Fibroblast of lung (primary cell): ENCODE measurements at regions not wholly inside any gene's neighbourhood (a gene's known extent, or its start where the extent isn't known, plus 50 kb on each side); places are given as distances from the start of the nearest gene placed in this dataset.

Experiments
- CTCF ChIP-seq, 2 donors: IDR thresholded peaks in 1 of 2; conservative IDR thresholded peaks in 1 of 2; 1 replicate in 1 of 2; 2 replicates in 1 of 2; pipeline ENCODE4 v1.5.1; 2011 to 2012; ENCODE audit warnings: low read length in 2 of 2, control low read depth in 1 of 2, inconsistent platforms in 1 of 2, low read depth in 1 of 2, mild to moderate bottlenecking in 1 of 2
- EZH2 ChIP-seq: IDR thresholded peaks from 2 replicates; pipeline ENCODE4 v1.5.1; 2012; ENCODE audit warnings: low read length, control low read depth, mild to moderate bottlenecking; ENCODE audit errors: missing control alignments

- TF ChIP-seq CTCF (conservative IDR thresholded peaks at IDR 0.05 in 1 of 2, IDR thresholded peaks at IDR 0.05 in 1 of 2; ENCODE audit: low read depth in 1 of 2, low read length in 2 of 2) = no peak
- no peak for TF ChIP-seq EZH2
Observed at GRCh38 chr12:78338054-78338785, 507.5 kb downstream of the NAV3 start.
